Caco-2 (cell line): ENCODE measurements at regions not wholly inside any gene's neighbourhood (a gene's known extent, or its start where the extent isn't known, plus 50 kb on each side); places are given as distances from the start of the nearest gene placed in this dataset.

Experiments used
- BruUV-seq: library from RNA; stranded (reverse); fragments of 400-500 nt; replicated peaks from 2 replicates; lab custom pipeline; 2021; lab: Mats Ljungman, UMichigan
- CTCF ChIA-PET: fragments of 300-600 bp; sonication (Branson Sonifier 250); formaldehyde crosslinking; loops from one replicate; lab custom pipeline; 2022; ENCODE audit warnings: antibody characterized with exemption; lab: Charles Lee
- POLR2A ChIA-PET: fragments of 300-600 bp; sonication (Branson Sonifier 250); formaldehyde crosslinking; loops from one replicate; lab custom pipeline; 2022; ENCODE audit warnings: antibody characterized with exemption; lab: Charles Lee
- DNase-seq, 2 experiments: peaks; one replicate each; pipeline versions ENCODE4 v3.0.0 to v3.0.0-alpha.2; 2020 to 2022
- H3K27me3 ChIP-seq: replicated peaks from 2 replicates; pipeline ENCODE4 v1.6.0; 2011; ENCODE audit warnings: low read length; ENCODE audit not compliant: control insufficient read depth, insufficient read depth
- H3K36me3 ChIP-seq: 2 replicates; pipeline ENCODE4 v1.5.1; 2011; ENCODE audit warnings: low read length; ENCODE audit not compliant: control insufficient read depth, insufficient read depth
- H3K4me1 ChIP-seq: fragments of 250-450 bp; sonication (Bioruptor Pico); 2 replicates; pipeline ENCODE4 v1.5.1; 2020; ENCODE audit warnings: mild to moderate bottlenecking
- H3K4me3 ChIP-seq: 2 replicates; pipeline ENCODE4 v1.5.1; 2011; ENCODE audit warnings: low read depth, mild to moderate bottlenecking, control low read depth, low read length
- H3K9me3 ChIP-seq: fragments of 250-450 bp; sonication (Bioruptor Pico); 2 replicates; pipeline ENCODE4 v1.5.1; 2020; ENCODE audit warnings: mild to moderate bottlenecking, moderate library complexity
- H3K27ac Mint-ChIP-seq: one replicate; pipeline ENCODE4 v1.8.0; 2022; ENCODE audit warnings: mixed read lengths; ENCODE audit not compliant: unreplicated experiment
- H3K27me3 Mint-ChIP-seq: one replicate; pipeline ENCODE4 v1.8.0; 2022; ENCODE audit warnings: mixed read lengths; ENCODE audit not compliant: insufficient read depth, unreplicated experiment
- H3K36me3 Mint-ChIP-seq: one replicate; pipeline ENCODE4 v1.8.0; 2022; ENCODE audit warnings: mild to moderate bottlenecking, mixed read lengths; ENCODE audit not compliant: insufficient read depth, unreplicated experiment
- H3K4me1 Mint-ChIP-seq: one replicate; pipeline ENCODE4 v1.8.0; 2022; ENCODE audit warnings: low read depth, mixed read lengths; ENCODE audit not compliant: unreplicated experiment
- H3K4me3 Mint-ChIP-seq: one replicate; pipeline ENCODE4 v1.8.0; 2022; ENCODE audit warnings: mild to moderate bottlenecking, moderate library complexity, mixed read lengths; ENCODE audit not compliant: unreplicated experiment
- H3K9me3 Mint-ChIP-seq: one replicate; pipeline ENCODE4 v1.8.0; 2022; ENCODE audit warnings: mixed read lengths; ENCODE audit not compliant: unreplicated experiment
- CTCF ChIP-seq, 2 experiments: fragments of 200-600 bp in 1 of 2; IDR thresholded peaks; 1 replicate in 1 of 2; 2 replicates in 1 of 2; pipeline versions ENCODE4 v1.5.1 to v1.8.0; 2011 to 2022; ENCODE audit warnings: antibody characterized with exemption in 1 of 2, control low read depth in 1 of 2, inconsistent platforms in 1 of 2, low read depth in 1 of 2, low read length in 1 of 2, mild to moderate bottlenecking in 1 of 2, moderate library complexity in 1 of 2; ENCODE audit not compliant: insufficient read depth in 1 of 2, severe bottlenecking in 1 of 2, unreplicated experiment in 1 of 2
- intact Hi-C: fragments of 100-400 bp; cut with micrococcal nuclease; formaldehyde crosslinking; loops from one replicate; pipeline ENCODE4 v1.10.0; 2022; ENCODE audit not compliant: unreplicated experiment

GRCh38 chr14:65255583-65256461, 153.5 kb upstream of the MAX start:
- Mint-ChIP-seq H3K9me3 (peaks cover 30% of the 10 kb centered on the region), H3K27ac (peak overlapping the region; percentile 90), H3K36me3 (peaks cover 26% of the 10 kb centered on the region), H3K4me1 (peaks cover 37% of the 10 kb centered on the region), H3K27me3 (no peaks in the 10 kb centered on the region), H3K4me3 (peak overlapping the region; percentile 65)
- Histone ChIP-seq H3K9me3 (peaks cover 29% of the 10 kb centered on the region), H3K27me3 (no peaks in the 10 kb centered on the region), H3K4me3 (peak overlapping the region; percentile 13; the same call in 1 of the 2 replicates), H3K36me3 (no peaks in the 10 kb centered on the region), H3K4me1 (peaks cover 58% of the 10 kb centered on the region)
- intact Hi-C loops: loop anchor here (1.0 to 2.0 kb wide), 8 partner anchors 12 to 156 kb away; partner anchors contain the start of gene FUT8
- BruUV-seq: no TSS peak
- POLR2A ChIA-PET: interaction anchor here (0.6 to 1.8 kb wide), 6 partner anchors 12 to 156 kb away, joined by 3 to 15 read pairs (median 6); partner anchors contain the start of gene FUT8
- peak; percentile 94 to 97 for DNase-seq
- CTCF ChIA-PET: interaction anchor here (0.5 to 2.3 kb wide), 15 partner anchors 9 to 569 kb away, joined by 3 to 26 read pairs (median 5); partner anchors contain the start of gene FUT8
- peak in 1 of 2 experiments; percentile 45 for TF ChIP-seq CTCF (IDR thresholded peaks at IDR 0.05; ENCODE audit: insufficient read depth in 1 of 2, low read depth in 1 of 2, low read length in 1 of 2, severe bottlenecking in 1 of 2, unreplicated experiment in 1 of 2)

DNA sequence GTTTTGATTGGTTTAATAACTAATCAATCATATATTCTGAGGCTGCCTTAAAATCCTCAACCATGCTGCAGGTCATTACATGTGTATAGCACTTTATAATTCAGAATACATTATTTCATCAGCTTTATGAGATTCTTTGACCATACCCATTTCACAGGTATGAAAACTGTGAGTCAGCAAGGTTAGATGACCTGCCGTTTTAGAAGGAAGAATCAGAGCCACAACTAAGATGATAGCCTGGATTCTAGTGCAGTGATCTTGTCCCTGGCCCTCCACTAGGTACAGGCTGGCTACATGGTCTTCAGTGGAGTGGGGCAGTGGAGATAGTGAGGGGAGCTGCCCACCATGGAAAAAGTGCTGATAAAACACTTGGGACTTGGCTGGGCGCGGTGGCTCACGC, 154.4 kb upstream of the MAX start:
- peaks cover 58% of the 10 kb centered on the region for H3K4me1 ChIP-seq
- DNase-seq: no peak
- Mint-ChIP-seq H3K27me3 (no peaks in the 10 kb centered on the region), H3K27ac (peak overlapping the region; percentile 90), H3K9me3 (peaks cover 31% of the 10 kb centered on the region), H3K36me3 (peaks cover 26% of the 10 kb centered on the region), H3K4me3 (peak overlapping the region; percentile 65), H3K4me1 (peaks cover 37% of the 10 kb centered on the region)
- intact Hi-C loops: loop anchor here (1.0 kb wide), 4 partner anchors 22 to 156 kb away; partner anchors contain the start of gene FUT8
- H3K27me3 ChIP-seq: no peaks in the 10 kb centered on the region
- H3K9me3 ChIP-seq: peaks cover 24% of the 10 kb centered on the region
- no peak overlapping the region for H3K4me3 ChIP-seq
- H3K36me3 ChIP-seq: no peaks in the 10 kb centered on the region
- POLR2A ChIA-PET: interaction anchor here (0.7 to 1.8 kb wide), 4 partner anchors 13 to 155 kb away, joined by 3 to 15 read pairs (median 10); partner anchors contain the start of gene FUT8
- CTCF ChIA-PET: interaction anchor here (0.9 to 2.3 kb wide), 8 partner anchors 30 to 158 kb away, joined by 3 to 26 read pairs (median 8); partner anchors contain the start of gene FUT8
- TF ChIP-seq CTCF (IDR thresholded peaks at IDR 0.05; ENCODE audit: insufficient read depth in 1 of 2, low read depth in 1 of 2, low read length in 1 of 2, severe bottlenecking in 1 of 2, unreplicated experiment in 1 of 2): no peak
- TSS peak; percentile 74 for BruUV-seq

- no peak for TF ChIP-seq CTCF (IDR thresholded peaks at IDR 0.05; ENCODE audit: insufficient read depth in 1 of 2, low read depth in 1 of 2, low read length in 1 of 2, severe bottlenecking in 1 of 2, unreplicated experiment in 1 of 2)
- peaks cover 20% of the 10 kb centered on the region for H3K9me3 ChIP-seq
- H3K4me1 ChIP-seq: peaks cover 58% of the 10 kb centered on the region
- no TSS peak for BruUV-seq
- H3K9me3 Mint-ChIP-seq: peaks cover 31% of the 10 kb centered on the region
- H3K4me3 ChIP-seq: no peak overlapping the region
- no peaks in the 10 kb centered on the region for H3K27me3 ChIP-seq
- H3K4me1 Mint-ChIP-seq: peaks cover 37% of the 10 kb centered on the region
- H3K4me3 Mint-ChIP-seq: peak overlapping the region; percentile 37
- peak in 1 of 2 experiments; percentile 55 for DNase-seq
- intact Hi-C loops: no loop called here
- peak overlapping the region; percentile 90 for H3K27ac Mint-ChIP-seq
- no peaks in the 10 kb centered on the region for H3K36me3 ChIP-seq
- H3K27me3 Mint-ChIP-seq: no peaks in the 10 kb centered on the region
- ChIA-PET CTCF (interaction anchor here (2.3 kb wide), 1 partner anchor 155 kb away, joined by 26 read pairs; the partner anchor contains the start of gene FUT8), POLR2A (interaction anchor here (1.2 kb wide), 1 partner anchor 30 kb away, joined by 5 read pairs; no protein-coding TSS in a partner anchor)
- H3K36me3 Mint-ChIP-seq: peaks cover 26% of the 10 kb centered on the region
These were observed 155.1 kb upstream of the FUT8 start for GRCh38 chr14:65257425-65257824.
